ENCODE measurements at regions not wholly inside any gene's neighbourhood (a gene's known extent, or its start where the extent isn't known, plus 50 kb on each side); places are given as distances from the start of the nearest gene placed in this dataset.
"Not testable (repeated sequence)": the region's sequence is repeated elsewhere in the genome, so short reads cannot be mapped to it uniquely, and the experiment has no call there.

DNA sequence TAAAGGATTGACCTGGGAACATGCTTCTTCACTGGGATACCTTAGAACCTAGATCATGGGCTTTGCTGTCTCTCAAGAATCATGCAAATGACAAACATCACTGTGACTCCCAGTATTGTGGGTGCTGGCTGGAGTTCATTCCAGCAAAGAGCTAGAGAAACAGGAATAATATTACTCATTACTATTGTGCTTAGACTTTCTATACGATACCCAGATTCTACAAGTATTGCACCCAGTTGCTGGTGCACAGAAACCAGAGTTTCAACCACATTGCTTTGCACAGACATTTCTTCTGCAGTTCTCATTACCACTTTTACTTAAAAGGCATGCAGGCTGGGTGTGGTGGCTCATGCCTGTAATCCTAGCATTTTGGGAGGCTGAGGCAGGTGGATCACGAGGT, 220.4 kb upstream of the ZNF217 start:
- no peak for DNase-seq

DNA sequence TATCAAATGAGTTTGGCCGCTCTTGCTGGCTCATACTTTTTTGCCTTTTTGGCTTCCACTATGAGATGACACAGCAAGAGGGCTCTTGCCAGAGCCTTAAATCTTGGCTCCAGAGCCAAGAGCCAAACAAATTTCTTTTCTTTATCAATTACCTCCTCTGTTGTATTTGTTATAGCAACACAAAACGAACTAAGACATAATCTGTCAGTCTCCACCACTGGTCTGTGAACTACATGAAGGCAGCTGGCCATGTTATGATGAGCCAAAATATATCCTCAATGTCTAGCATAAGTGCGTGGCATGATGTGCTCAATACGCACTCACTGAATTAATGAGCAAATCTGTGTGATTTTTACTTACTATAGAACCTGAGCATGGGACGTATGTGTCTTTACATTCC, 220.0 kb upstream of the ZNF217 start:
- DNase-seq = no peak

DNA sequence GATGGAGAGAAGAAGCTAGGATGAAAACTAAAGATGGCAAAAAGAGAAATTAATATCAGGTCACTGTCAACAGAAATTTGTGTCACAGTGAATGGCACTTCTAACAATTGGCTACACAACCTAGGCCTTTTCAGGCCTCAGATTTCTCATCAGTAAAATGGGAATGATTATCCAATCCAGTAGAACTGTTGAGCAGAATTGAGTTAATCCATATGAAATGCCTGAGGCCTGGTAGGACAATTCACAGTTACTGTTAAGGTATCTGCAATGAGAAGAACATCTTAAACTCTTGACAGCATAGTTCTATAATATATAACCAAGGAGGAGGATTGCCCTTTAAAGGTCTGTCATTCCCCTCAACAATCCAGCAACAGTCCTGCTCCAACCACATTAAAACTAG, 217.9 kb upstream of the ZNF217 start:
- no peak for DNase-seq

DNA sequence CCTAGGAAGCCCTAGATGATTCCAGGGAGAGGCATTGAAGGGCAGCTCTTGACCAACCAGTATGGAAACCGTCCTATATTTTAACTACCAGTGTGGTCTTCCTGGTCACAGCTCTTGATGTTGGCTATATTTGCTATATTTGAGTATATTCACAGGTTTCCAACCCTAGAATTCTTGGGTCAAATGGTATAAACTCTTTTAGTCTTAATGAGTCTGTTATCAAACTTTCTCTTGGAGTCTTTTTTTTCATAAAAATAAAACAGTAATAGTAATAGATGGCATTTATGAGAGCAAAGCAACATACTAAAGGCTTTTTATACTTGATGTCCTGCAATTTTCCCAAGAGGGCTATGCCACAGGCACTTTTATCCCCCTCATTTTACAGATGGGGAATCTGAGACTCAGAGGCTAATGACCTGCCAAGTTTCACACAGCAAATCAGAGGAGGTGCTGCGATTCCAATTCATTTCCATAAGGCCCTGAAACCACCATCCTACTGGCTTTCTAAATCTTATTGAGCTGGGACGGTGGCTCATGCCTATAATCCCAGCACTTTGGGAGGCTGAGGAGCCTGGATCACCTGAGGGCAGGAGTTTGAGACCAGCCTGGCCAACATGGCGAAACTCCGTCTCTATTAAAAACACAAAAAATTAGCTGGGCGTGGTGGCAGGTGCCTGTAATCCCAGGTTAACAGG, 217.2 kb upstream of the ZNF217 start:
- DNase-seq = no peak

DNA sequence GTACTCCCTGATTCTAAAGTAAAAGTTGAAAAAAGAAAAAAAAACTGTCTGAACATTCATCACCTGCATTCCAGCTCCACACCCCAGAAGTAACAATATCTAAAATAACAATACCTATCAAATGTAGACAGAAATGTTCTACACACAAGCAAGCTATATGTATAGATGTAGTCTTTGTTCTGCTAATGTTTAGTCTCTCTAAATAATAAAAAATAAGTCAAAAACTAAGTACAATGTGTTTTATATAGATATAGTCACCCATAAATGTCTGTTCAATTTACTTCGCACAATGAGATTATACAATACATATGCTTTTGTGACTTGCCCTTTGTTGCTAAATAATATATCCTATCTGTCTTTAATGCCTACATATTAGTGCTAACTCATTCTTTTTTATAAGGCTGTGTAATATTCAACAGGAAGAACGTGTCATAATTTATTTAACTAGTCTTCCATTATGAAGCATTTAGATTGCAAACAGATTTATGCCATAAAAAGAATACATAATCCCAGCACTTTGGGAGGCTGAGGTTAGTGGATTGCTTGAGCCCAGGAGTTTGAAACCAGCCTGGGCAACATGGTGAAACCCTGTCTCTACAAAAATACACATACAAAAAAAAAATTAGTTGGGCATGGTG, 216.2 kb upstream of the ZNF217 start:
- DNase-seq = no peak

DNA sequence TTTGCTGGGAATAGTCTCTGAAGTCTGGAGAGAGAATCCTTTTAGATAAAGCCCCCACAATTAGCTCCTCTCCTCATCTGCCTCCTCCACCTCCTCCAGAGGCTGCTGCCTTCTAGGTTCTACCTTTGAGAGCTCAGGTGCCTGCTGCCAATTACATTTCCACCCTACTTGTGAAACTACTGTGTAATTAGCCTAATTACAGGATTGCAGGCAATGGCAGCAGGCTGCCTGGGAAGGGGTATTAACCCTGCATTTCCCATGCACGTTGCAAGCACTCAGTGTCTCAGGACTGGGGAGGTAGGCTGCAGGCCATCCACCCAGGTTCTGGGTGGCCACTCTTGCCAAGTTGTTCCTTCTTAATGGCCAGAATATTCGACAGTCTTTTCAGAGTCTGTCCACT, 215.6 kb upstream of the ZNF217 start:
- no peak for DNase-seq

DNA sequence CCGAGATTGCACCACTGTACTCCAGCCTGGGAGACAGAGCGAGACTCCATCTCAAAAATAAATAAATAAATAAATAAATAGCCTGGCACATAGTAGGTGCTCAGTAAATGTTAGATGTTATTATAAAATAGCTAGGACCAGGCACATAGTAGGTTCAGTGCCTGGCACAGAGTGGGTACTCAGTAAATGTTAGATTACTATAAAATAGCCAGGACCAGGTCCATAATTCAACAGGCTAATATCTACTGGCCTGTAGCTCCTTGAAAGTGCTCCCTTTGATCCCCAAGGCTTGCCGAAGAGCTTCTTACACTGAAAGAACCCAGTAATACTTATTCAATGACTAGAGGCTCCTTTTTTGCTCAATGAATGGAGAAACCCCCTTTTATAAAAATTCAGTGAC, 215.1 kb upstream of the ZNF217 start:
- DNase-seq = no peak

DNA sequence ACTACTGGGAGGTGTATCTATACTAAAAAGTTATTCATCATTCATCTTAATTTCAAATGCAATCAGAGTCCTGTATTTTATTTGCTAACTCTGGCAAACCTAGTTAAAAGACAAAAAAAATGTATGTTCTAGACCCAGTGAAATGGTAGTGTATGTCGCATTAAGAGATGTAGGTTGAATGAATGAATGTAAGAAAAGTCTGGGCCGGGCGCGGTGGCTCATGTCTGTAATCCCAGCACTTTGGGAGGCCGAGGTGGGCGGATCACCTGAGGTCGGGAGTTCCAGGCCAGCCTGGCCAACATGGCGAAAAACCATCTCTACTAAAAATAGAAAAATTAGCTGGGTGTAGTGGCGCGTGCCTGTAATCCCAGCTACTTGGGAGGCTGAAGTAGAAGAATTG, 214.7 kb upstream of the ZNF217 start:
- DNase-seq = not testable (repeated sequence)

DNA sequence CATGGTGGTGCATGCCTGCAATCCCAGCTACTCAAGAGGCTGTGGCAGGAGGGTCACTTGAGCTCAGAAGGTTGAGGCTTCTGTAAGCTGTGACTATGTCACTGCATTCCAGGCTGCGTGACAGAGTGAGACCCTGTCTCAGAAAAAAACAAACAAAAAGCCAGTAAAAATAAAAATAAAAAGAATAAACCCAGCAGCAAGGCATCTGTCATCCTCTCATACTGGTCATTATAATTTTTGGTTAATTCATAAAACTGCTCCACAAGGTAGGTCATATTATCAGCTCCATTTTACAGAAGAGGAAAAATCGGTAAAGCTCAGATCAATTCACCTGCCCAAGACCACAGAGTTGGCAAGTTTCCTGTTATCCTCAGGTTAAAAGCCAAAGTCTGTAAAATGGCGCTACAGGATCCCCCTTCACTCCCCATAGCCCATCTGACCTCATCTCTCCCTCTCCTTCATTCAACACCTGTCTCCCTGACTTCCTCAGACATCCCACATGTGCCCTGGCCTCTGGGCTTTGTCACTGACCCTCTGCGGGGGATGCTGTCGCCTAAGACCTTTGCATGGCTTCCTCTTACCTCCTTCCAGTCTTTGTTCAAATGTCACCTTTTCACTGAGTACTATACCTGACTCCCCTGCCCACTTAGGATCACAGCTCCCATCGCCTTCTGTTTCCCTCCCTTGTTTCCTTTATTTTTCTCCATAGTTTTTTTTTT, 213.2 kb upstream of the ZNF217 start:
- DNase-seq = no peak

DNA sequence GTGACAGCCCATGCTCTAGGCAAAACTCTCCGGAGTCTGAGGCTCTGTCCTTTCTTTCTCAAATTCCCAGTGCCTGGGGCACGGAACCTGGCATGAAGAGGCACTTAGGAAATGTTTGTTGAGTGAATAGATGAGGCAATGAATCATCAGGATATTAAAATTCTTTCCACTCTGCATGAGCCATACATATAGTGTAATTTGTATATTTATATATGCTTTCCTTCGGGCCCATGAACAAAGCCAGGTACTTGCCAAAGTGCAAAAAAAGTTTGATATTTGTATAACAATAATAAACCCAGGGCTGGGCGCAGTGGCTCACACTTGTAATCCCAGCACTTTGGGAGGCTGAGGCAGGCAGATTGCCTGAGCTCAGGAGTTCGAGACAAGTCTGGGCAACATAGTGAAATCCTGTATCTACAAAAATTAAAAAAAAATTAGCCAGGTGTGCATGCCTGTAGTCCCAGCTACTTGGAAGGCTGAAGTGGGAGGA, 212.3 kb upstream of the ZNF217 start:
- no peak for DNase-seq

DNA sequence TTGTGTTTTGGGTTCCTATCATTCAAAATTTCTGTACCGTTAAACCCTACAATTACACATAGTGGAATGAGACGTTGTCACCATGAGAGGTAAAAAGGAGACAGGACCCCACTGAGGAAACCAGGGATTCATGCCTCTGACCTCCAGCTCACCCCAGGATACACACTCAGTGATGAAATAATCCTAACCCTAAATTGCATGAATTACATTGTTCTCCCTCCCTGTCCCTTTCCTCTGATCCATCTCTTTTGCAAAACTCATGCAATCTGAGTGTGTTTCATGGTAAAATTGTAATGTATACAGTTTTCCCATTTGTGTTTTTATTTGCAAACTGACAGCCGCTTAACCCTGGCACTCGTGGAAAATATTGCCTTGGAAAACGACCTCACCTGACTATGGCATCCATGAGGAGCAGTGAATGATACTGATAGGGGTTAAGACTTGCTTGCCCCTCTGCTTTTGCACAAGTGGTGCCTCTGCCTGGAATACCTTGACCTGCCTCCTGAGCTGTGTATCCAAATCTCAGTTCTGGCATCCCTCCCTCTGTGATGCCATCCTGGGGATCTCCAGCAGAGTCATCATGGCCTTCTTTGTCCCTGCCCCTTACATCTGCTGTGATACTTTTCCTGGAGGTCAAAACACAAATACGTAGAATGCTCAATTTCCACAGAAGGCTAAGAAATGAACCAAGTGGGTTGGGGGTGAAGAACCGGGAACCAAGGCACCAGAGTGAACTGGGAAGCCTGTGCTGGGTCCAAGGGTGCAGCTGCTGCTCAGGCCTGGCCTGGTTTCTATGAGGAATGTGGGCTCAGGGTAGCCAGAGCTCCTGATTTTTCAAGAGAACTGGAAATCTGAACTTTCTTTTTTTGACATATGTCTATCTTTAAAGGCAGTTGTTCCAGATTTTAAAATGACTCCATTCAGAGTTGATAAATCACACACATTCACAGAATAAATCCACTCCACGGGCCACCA, 211.6 kb upstream of the ZNF217 start:
- no peak for DNase-seq

DNA sequence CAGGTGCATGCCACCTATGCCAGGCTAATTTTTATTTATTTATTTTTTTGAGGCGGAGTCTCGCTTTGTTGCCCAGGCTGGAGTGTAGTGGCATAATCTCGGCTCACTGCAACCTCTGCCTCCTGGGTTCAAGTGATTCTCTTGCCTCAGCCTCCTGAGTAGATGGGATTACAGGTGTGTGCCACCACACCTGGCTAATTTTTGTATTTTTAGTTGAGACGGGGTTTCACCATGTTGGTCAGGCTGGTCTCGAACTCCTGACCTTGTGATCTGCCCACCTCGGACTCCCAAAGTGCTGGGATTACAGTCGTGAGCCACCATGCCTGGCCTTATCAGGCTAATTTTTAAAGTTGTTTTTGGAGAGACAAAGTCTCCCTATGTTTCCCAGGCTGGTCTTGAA, 210.7 kb upstream of the ZNF217 start:
- not testable (repeated sequence) for DNase-seq

DNA sequence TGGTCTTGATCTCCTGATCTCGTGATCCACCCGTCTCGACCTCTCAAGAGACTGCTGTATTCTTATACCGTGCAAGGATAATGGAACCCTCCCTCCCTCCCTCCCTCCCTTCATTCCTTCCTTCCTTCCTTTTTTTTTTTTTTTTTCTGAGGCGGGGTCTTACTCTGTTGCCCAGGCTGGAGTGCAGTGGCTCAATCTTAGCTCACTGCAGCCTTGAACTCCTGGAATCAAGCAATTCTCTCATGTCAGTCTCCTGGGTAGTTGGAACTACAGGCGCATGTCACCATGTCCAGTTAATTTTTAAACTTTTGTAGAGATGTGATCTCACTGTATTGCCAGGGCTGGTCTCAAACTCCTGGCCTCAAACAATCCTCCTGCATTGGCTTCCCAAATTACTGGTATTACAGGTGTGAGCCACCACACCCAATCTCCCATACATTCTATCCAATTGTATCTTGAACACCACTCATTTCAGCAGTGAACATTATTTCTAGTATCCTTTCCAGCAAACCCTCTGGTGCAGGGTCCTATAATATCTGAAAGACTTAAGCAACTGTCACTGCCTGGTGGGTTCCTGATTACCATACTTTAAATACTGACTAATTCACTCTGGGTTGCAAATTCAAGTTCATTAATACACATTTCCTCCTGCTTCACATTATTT, 210.0 kb upstream of the ZNF217 start:
- DNase-seq = no peak

DNA sequence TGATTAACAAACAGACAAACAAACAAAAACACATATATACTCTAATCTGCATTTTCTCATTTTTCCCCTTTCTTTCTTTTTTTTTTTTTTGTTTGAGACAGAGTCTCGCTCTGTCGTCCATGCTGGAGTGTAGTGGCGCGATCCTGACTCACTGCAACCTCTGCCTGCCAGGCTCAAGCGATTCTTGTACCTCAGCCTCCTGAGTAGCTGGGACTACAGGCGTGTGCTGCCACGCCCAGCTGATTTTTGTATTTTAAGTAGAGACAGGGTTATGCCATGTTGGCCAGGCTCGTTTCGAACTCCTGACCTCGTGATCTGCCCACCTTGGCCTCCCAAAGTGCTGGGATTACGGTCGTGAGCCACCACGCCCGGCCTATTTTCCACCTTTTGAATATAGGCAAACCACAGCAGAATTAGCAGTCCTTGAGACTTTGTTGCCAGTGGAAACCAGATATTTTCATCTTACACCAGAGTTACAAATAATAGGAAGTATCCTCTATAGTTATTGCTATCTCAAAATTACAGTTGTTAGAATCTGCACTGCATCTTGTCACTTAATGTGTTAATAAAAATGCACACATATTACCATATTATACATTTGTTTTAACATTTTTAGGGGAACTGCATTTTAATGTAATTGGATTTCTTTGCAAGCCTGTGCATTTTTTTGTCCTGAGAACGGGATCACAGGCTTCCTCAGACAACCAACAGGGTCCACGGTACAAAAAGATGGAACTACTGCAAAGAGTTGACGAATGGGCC, 208.2 kb upstream of the ZNF217 start:
- DNase-seq = no peak

DNA sequence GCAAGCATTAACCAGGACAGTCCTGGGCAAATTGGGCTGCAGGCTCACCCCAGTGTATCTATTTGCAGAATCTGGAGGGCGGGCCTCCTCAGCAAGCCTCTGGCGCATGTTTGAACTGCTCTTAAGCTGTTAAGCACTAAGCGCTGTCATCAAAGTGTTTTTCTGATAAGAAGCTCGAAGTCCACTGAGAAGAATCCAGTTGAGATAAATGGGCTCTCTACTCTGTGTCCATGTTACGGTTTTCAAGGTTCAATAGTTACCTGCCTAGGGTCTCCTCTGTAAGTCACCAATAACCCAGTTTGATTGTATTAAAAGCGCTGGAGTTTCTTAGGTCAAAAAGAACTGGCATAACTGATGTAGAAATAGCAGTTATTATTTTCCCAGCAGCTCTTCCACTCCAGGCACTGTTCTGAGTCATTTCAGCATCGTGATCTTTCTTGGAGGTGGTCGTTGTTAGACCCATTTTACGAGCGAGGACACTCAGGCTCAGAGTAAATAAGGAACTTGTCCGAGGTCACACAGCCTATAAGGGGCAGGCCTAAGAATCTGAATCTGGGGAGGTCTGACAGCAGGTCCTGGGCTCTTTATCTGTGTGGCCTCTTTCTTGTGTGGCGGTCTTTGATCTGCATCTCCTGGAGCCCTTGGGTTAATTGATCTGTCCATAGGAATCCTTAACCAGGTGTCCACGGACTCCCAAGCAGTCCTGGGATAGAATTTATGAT, 207.4 kb upstream of the ZNF217 start:
- DNase-seq = no peak

DNA sequence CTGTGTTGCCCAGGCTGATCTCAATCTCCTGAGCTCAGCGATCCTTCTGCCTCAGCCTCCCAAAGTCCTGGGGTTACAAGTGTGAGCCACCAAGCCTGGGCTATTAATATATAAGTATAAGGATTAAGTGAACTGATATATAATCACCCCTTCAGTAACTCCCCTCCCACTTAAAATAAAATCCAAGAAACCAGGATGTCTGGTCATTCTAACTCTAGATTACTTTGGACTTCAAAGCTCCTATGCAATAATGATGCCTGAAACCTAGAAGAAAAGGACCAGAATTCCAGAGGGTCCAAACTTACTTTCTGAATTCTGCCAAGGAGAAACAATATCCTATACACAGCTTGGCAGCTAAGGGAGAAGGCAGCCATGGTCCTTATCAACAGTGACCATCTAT, 206.8 kb upstream of the ZNF217 start:
- DNase-seq = no peak

DNA sequence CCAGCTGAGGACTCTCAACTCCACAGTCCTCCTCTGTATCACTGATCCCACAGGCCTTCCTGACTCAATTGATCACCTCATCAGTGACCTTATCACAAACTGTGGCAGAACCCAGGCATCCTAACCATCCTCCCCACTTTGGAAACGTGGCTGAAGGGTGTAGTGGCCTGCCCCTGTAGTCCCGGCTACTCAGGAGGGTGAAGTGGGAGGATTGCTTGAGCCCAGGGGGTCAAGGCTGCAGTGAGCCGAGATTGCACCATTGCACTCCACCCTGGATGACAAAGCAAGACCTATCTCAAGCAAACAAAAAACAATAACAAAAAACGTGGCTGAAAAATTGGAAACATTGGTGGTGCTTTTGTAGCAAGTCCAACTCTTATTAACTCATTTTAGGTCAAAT, 203.4 kb upstream of the ZNF217 start:
- no peak for DNase-seq

DNA sequence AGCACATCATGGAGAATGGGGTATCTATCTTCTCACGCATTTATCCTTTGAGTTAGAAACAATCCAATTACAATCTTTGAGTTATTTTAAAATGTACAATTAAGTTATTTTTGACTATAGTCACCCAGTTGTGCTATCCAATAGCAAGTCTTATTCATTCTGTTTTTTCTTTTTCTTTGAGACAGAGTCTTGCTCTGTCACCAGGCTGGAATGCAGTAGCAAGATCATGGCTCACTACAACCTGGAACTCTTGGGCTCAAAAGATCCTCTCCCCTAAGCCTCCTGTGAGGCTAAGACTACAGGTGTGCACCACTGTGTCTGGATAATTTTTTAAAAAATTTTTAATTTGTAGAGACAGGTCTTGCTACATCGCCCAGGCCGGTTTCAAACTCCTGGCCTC, 201.5 kb upstream of the ZNF217 start:
- DNase-seq = no peak

DNA sequence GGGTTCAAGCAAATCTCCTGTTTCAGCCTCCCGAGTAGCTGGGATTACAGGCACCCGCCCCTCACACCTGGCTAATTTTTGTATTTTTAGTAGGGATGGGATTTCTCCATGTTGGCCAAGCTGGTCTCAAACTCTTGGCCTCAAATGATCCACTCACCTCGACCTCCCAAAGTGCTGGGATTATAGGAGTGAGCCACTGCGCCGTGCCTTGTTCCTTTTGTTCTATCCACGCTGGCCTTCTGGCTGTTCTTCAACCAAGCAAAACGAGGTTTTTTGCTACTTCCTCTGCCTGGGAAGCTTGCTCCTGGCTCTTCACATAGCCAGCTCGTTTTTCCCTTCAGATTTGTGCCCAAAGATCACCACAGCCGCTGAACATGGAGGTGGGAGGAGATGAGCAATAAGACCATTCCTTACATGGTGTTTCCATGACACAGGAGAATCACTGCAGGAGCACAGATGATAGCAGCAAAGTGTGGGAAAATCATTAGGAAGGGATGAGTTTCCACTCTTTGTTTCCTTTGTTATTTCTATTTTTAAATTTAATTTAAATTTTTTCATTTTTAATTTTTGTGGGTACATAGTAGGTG, 201.0 kb upstream of the ZNF217 start:
- DNase-seq = no peak

DNA sequence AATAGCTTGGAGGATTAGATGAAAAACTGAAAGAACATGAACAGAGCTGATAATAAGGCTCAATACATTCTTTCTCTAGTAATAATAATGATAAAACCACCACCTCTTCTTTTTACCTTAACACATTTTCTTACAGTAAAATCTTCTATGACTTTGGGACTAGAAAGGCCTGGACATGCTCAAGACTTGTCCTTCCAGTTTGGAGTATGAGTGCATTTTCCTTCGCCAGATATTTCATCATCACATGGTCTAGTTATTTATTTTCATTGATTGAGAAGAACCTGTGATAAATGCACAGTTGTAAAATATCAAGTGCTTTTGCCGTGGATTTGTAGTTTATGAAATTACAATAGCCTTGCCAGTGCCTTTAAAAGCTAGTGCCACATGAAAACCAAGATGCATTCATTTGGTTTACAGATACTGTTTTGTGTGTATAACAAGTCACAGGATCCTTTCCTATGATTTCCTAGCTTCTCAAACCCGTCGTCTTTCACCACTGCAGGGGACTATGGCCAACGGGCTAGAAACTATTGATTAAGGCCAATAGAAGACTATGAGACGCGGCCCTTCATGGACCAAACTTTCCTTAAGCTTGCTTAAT, 200.2 kb upstream of the ZNF217 start:
- no peak for DNase-seq
